Activated naive CD4-positive, alpha-beta T cell (primary cell): ENCODE measurements at regions not wholly inside any gene's neighbourhood (a gene's known extent, or its start where the extent isn't known, plus 50 kb on each side); places are given as distances from the start of the nearest gene placed in this dataset.
"Not testable (repeated sequence)": the region's sequence is repeated elsewhere in the genome, so short reads cannot be mapped to it uniquely, and the experiment has no call there.

Source experiments
- DNase-seq, 4 experiments: peaks; one replicate each; lab custom pipeline; 2025; lab: John Stamatoyannopoulos, UW

- DNase-seq, result no peak
These were observed 109.1 kb downstream of the SEPTIN7 start for GRCh38 chr7:35909870-35910357.

DNA sequence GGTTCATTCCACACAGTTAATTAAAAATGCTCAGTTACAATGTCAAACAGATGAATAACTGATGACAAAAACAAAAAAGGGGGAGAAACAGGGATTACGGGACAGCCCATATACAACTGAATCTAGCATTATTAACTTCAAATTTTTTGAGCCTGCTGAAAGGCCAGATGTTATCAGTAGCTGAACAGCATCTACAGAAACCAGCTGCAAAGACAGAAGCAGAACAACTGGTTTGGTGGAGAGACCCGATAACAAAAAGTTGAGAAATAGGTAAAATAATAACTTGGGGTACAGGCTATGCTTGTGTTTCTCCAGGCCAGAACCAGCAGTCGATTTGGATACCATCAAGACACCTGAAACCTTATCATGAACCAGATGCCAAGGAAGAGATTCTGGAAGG, 109.8 kb downstream of the SEPTIN7 start:
- DNase-seq, result not testable (repeated sequence)

GRCh38 chr7:35913350-35913749, 112.5 kb downstream of the SEPTIN7 start:
- DNase-seq, result not testable (repeated sequence)

DNA sequence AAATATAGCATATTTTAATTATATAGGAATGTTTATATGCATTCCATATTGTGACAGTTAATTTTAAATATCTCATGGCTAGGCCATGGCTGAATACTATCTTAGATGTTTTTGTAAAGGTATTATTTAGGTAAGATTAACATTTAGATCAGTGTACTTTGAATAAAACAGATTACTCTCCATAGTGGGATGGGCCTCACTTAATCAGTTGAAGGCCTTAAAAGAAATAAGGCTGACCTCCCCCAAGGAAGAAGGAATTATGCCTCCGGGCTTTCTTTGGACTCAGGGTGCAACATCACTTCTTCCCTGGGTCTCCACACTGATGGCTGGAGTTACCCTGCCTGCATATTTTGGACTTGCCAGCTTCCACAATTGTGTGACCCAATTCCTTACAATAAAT, 113.4 kb downstream of the SEPTIN7 start:
- DNase-seq, result not testable (repeated sequence)

GRCh38 chr7:35915247-35915955, 114.5 kb downstream of the SEPTIN7 start:
- not testable (repeated sequence) for DNase-seq

DNA sequence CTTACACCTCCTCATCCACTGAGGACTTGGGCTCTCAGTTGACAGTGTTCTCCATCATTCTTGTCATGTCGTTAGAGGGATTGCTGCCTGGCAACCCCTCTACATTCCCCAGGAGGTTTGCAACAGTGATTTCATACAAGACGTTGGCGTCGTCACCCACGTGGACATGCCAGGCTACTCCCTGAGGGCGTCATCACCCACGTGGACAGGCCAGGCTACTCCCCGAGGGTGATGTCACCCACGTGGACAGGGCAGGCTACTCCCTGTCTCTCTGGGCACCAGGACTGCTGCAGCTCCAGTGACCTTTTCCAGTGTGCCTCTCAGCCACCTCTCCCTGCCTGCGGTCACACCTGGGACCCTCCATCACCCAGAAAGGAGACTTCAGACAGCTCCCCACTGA, 117.4 kb downstream of the SEPTIN7 start:
- not testable (repeated sequence) for DNase-seq

DNA sequence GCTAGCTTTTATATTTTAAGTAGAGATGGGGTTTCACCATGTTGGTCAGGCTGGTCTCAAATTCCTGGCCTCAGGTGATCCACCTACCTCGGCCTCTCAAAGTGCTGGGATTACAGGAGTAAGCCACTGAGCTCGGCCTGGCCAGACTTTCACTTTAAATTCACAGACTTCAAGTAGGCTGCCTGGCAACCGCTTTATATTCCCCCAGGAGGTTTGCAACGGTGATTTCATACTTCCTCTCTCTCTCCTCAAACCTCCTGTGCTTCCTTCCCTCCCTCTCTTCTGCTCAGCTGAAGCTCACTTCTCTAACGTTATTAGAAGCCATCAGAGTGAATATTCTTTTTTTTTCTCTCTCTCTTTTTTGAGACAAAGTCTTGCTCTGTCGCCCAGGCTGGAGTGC, 118.8 kb downstream of the SEPTIN7 start:
- DNase-seq, result not testable (repeated sequence)

- not testable (repeated sequence) for DNase-seq
These were observed 120.5 kb downstream of the SEPTIN7 start for GRCh38 chr7:35921338-35921737.

GRCh38 chr7:35924668-35925067, 123.8 kb downstream of the SEPTIN7 start:
- DNase-seq, result not testable (repeated sequence)

- not testable (repeated sequence) for DNase-seq
These were observed 126.1 kb downstream of the SEPTIN7 start for GRCh38 chr7:35926966-35927365.

- DNase-seq, result not testable (repeated sequence)
These were observed 130.3 kb downstream of the SEPTIN7 start for GRCh38 chr7:35931134-35931533.

DNA sequence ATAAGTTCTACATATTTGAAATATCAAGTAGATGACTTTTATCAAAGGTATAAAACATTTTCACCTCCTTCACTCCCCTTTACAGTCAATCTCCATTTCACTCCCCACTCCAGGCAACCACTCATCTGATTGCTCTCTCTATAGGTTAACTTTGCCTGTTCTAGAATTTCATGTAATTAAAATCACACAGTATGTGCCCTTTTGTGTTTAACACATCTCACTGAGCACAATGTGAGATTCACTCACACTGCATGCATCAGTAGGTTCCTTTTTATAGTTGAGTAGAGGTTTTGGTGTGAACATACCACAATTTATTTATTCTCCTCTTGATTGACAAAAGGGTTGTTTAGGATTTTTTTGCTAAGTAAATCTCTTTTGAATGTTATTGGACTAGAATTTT, 130.7 kb downstream of the SEPTIN7 start:
- not testable (repeated sequence) for DNase-seq

GRCh38 chr7:35940695-35941094, 139.8 kb downstream of the SEPTIN7 start:
- DNase-seq, result not testable (repeated sequence)

- not testable (repeated sequence) for DNase-seq
These were observed 144.8 kb downstream of the SEPTIN7 start for GRCh38 chr7:35945621-35946020.

DNA sequence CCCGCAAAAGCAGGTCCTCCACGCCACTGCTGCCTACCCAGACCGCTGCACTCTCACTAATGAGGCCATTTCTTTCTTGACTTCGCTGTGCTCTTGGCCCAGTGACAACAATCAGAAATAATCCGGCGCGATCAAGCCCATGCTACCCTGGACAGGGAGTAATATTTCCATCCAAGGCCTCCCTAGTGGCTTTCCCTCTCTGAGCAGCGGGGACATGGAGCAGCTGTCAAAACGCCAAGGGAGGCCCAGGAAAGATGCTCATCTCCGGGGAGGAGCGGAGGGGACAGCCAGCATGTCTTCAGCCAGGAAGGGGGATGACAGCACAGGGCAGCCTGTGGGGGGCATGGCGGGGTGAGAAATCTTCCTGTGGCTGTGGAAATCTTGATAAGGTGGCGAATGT, 154.9 kb downstream of the SEPTIN7 start:
- not testable (repeated sequence) for DNase-seq

DNA sequence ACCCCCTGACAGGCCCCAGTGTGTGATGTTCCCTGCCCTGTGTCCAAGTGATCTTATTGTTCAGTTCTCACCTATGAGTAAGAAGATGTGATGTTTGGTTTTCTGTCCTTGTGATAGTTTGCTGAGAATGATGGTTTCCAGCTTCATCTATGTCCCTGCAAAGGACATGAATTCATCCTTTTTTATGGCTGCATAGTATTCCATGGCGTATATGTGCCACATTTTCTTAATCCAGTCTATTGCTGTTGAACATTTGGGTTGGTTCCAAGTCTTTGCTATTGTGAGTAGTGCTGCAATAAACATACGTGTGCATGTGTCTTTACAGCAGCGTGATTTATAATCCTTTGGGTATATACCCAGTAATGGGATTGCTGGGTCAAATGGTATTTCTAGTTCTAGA, 156.1 kb downstream of the SEPTIN7 start:
- not testable (repeated sequence) for DNase-seq

GRCh38 chr7:35961260-35961659, 160.4 kb downstream of the SEPTIN7 start:
- not testable (repeated sequence) for DNase-seq

DNA sequence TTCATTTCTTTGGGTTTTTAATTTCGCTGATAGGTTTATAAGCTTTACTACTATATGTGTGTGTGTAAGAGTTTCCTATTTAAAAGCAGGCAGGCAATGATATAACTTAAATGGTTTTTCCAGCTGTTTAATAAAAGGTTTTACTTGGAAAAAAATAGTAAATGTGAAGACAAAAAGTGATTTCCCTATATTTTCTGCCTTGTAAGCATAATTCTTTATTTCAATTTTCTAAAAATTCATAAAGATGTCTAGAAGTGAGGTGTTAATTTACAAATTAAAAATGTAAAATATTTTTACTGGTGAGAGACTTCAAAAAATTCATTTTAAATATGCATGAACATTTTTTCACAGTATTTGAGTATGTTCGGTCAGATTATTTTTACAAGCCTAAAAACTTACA, 161.8 kb downstream of the SEPTIN7 start:
- not testable (repeated sequence) for DNase-seq

DNA sequence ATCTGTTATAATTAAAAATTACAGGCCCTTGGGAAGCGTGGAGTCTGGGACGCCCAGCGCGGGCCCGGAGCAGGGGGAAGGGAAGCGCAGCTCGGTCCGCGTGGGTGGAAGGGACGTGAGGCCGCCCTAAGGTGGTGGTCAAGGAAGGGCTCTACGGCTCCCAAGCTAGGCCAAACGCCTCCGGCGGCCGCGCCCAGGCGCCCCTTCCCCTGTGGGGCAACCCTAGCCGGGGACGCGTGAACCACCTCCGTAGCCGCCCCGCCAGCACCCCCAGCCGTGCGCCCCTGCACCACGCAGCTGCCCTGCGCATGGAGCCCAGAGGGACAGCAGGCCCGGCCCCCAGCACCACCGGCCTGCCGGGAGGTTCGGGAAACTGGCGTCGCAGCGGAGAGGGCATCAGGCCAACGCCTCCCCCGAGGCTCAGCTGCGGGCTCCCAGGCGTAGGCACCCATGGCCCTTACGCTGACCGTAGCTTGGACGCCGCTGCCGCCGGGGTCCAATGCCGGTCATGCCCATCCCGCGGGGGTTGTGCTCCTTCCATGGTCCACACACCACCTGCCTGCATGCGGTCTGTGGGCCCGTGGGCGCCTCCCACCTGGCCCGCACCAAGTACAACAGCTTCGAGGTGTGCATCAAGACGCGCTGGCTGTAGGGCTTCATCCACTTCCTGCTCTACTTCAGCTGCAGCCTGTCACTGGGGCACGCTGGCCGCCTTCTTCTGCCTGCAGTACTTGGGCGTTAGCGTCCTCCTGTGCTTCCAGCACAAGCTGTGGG, 166.7 kb downstream of the SEPTIN7 start:
- DNase-seq, result no peak

GRCh38 chr7:35968140-35968940, 167.5 kb downstream of the SEPTIN7 start:
- DNase-seq, result no peak

- no peak for DNase-seq
These were observed 168.2 kb downstream of the SEPTIN7 start for GRCh38 chr7:35969066-35969465.

DNA sequence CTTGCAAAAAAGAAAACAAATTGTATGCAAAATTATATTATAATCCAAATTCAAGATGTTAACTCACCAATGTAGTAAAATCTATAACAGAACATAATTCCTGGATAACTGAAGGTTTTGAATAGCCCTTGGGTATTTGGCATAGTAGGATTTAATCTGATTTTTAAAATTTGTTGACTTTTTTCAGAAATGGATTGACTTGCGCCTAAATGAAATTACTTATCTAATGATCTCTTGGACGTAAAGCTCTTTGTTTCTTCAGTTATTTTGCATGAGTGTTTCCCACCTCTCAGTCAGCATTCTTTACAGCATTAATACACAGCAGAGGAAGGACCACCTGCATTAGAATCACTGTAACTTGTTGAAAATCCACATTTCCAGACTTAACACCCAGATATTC, 169.6 kb downstream of the SEPTIN7 start:
- DNase-seq, result no peak
